GM11168 (cell line): ENCODE measurements at regions not wholly inside any gene's neighbourhood (a gene's known extent, or its start where the extent isn't known, plus 50 kb on each side); places are given as distances from the start of the nearest gene placed in this dataset.

Experiments
- in situ Hi-C: fragments of 300-500 bp; cut with MboI; formaldehyde crosslinking; loops from one replicate; pipeline ENCODE4 v1.12.0; 2022; ENCODE audit warnings: low sequenced_read_pairs; ENCODE audit not compliant: unreplicated experiment

GRCh38 chr18:73669297-73669696, 478.3 kb downstream of the FBXO15 start:
- in situ Hi-C loops: no loop called here

- in situ Hi-C loops: no loop called here
Measured at GRCh38 chr18:73668051-73668450, 479.6 kb downstream of the FBXO15 start.

- in situ Hi-C loops: no loop called here
Measured at GRCh38 chr18:73666772-73667171, 480.9 kb downstream of the FBXO15 start.

- in situ Hi-C loops: no loop called here
Measured at GRCh38 chr18:73664896-73665295, 482.7 kb downstream of the FBXO15 start.

- in situ Hi-C loops: no loop called here
Measured at GRCh38 chr18:73663581-73663980, 484.1 kb downstream of the FBXO15 start.

GRCh38 chr18:73662421-73662820, 485.2 kb downstream of the FBXO15 start:
- in situ Hi-C loops: no loop called here

GRCh38 chr18:73660931-73661856, 486.4 kb downstream of the FBXO15 start:
- in situ Hi-C loops: no loop called here

- in situ Hi-C loops: no loop called here
Measured at GRCh38 chr18:73656691-73657090, 490.9 kb downstream of the FBXO15 start.

- in situ Hi-C loops: no loop called here
Measured at GRCh38 chr18:73653827-73654226, 493.8 kb downstream of the FBXO15 start.

GRCh38 chr18:73653251-73653650, 494.4 kb downstream of the FBXO15 start:
- in situ Hi-C loops: no loop called here

GRCh38 chr18:73647391-73647790, 500.2 kb downstream of the FBXO15 start:
- in situ Hi-C loops: no loop called here

GRCh38 chr18:73646772-73647171, 500.9 kb downstream of the FBXO15 start:
- in situ Hi-C loops: no loop called here

GRCh38 chr18:73646196-73646595, 501.4 kb downstream of the FBXO15 start:
- in situ Hi-C loops: no loop called here

- in situ Hi-C loops: no loop called here
Measured at GRCh38 chr18:73645160-73645715, 502.4 kb downstream of the FBXO15 start.

GRCh38 chr18:73639788-73640187, 507.8 kb downstream of the FBXO15 start:
- in situ Hi-C loops: no loop called here

- in situ Hi-C loops: no loop called here
Measured at GRCh38 chr18:73638709-73639108, 508.9 kb downstream of the FBXO15 start.

- in situ Hi-C loops: no loop called here
Measured at GRCh38 chr18:73636355-73636754, 511.3 kb downstream of the FBXO15 start.

GRCh38 chr18:73626859-73627258, 520.8 kb downstream of the FBXO15 start:
- in situ Hi-C loops: no loop called here

GRCh38 chr18:73626221-73626620, 521.4 kb downstream of the FBXO15 start:
- in situ Hi-C loops: no loop called here

- in situ Hi-C loops: no loop called here
Measured at GRCh38 chr18:73621091-73621490, 526.5 kb downstream of the FBXO15 start.

GRCh38 chr18:73617981-73618380, 529.7 kb downstream of the FBXO15 start:
- in situ Hi-C loops: no loop called here

GRCh38 chr18:73615506-73615905, 532.1 kb downstream of the FBXO15 start:
- in situ Hi-C loops: no loop called here
